ENCODE measurements at regions not wholly inside any gene's neighbourhood (a gene's known extent, or its start where the extent isn't known, plus 50 kb on each side); places are given as distances from the start of the nearest gene placed in this dataset.

GRCh38 chr13:81139987-81140386, 799.1 kb upstream of the SPRY2 start:
- H3K27ac ChIP-seq (ENCODE audit: extremely low read depth, low read depth, low read length): no peak overlapping the region
- ChIA-PET POLR2A (no interaction called here), CTCF (interaction anchor here (1.7 kb wide), 1 partner anchor 31 kb away, joined by 4 read pairs; no protein-coding TSS in a partner anchor)
- no peaks in the 10 kb centered on the region for H3K4me1 ChIP-seq (ENCODE audit: control insufficient read depth, insufficient read depth, low read length)
- H3K4me3 ChIP-seq (ENCODE audit: low read depth, low read length): no peak overlapping the region
- H3K36me3 ChIP-seq (ENCODE audit: control insufficient read depth in 2 of 2, insufficient read depth in 1 of 2, low read length in 2 of 2): no peaks in the 10 kb centered on the region
- TF ChIP-seq ZNF555 (tag by site-specific recombination; conservative IDR thresholded peaks at IDR 0.05) (no peak), KLF8 (tag by site-specific recombination; IDR thresholded peaks at IDR 0.05) (no peak), ZNF366 (tag by site-specific recombination; conservative IDR thresholded peaks at IDR 0.05) (no peak), ZNF292 (tag by site-specific recombination; IDR thresholded peaks at IDR 0.05; ENCODE audit: borderline replicate concordance, low read depth) (no peak), ZNF398 (tag by site-specific recombination; IDR thresholded peaks at IDR 0.05) (no peak), ZNF792 (tag by site-specific recombination; IDR thresholded peaks at IDR 0.05) (no peak), ZBTB48 (tag by site-specific recombination; IDR thresholded peaks at IDR 0.05) (no peak), ZNF624 (tag by site-specific recombination; IDR thresholded peaks at IDR 0.05) (no peak), SP7 (tag by site-specific recombination; IDR thresholded peaks at IDR 0.05) (no peak), ZBTB6 (tag by site-specific recombination; IDR thresholded peaks at IDR 0.05) (no peak), ZNF645 (tag by site-specific recombination; IDR thresholded peaks at IDR 0.05) (no peak), PATZ1 (tag by site-specific recombination; IDR thresholded peaks at IDR 0.05) (no peak), ZNF600 (tag by site-specific recombination; IDR thresholded peaks at IDR 0.05) (no peak), ZNF48 (tag by site-specific recombination; IDR thresholded peaks at IDR 0.05) (no peak), ZSCAN30 (tag by site-specific recombination; IDR thresholded peaks at IDR 0.05) (no peak)
- no peaks in the 10 kb centered on the region for H3K9me3 ChIP-seq (ENCODE audit: control insufficient read depth, insufficient read depth, low read depth, low read length)

- Histone ChIP-seq H3K27ac (ENCODE audit: extremely low read depth, low read depth, low read length) (no peak overlapping the region), H3K4me1 (ENCODE audit: control insufficient read depth, insufficient read depth, low read length) (no peaks in the 10 kb centered on the region), H3K9me3 (ENCODE audit: control insufficient read depth, insufficient read depth, low read depth, low read length) (no peaks in the 10 kb centered on the region), H3K4me3 (ENCODE audit: low read depth, low read length) (no peak overlapping the region), H3K36me3 (ENCODE audit: control insufficient read depth in 2 of 2, insufficient read depth in 1 of 2, low read length in 2 of 2) (no peaks in the 10 kb centered on the region)
- ChIA-PET CTCF (interaction anchor here (0.7 to 1.7 kb wide), 2 partner anchors 10 to 33 kb away, joined by 3 to 4 read pairs; no protein-coding TSS in a partner anchor), POLR2A (no interaction called here)
- no peak for TF ChIP-seq GLIS1 (tag by site-specific recombination; IDR thresholded peaks at IDR 0.05)
- no peak for TF ChIP-seq ATF2 (tag by site-specific recombination; IDR thresholded peaks at IDR 0.05; ENCODE audit: low read depth)
Observed at GRCh38 chr13:81138353-81138980, 797.5 kb upstream of the SPRY2 start.
